ENCODE measurements at regions not wholly inside any gene's neighbourhood (a gene's known extent, or its start where the extent isn't known, plus 50 kb on each side); places are given as distances from the start of the nearest gene placed in this dataset.

- no peak for TF ChIP-seq CTCF (IDR thresholded peaks at IDR 0.05; ENCODE audit: poor library complexity)
- no peak for TF ChIP-seq EZH2phosphoT487 (IDR thresholded peaks at IDR 0.05; ENCODE audit: low read depth, severe bottlenecking, unreplicated experiment)
Measured at GRCh38 chr10:124342136-124342820, 76.4 kb downstream of the OAT start.
